OCI-LY3 (cell line): ENCODE measurements at regions not wholly inside any gene's neighbourhood (a gene's known extent, or its start where the extent isn't known, plus 50 kb on each side); places are given as distances from the start of the nearest gene placed in this dataset.

Experiments used
- H2AFZ ChIP-seq: fragments of 200-600, 300-600 bp; shearing (Covaris generic); 2 replicates; pipeline ENCODE4 v1.6.0; 2014; ENCODE audit warnings: antibody characterized with exemption, low read depth, low read length
- H3K27ac ChIP-seq: fragments of 200-600, 300-600 bp; sonication (generic); 2 replicates; pipeline ENCODE4 v1.5.1; 2014; ENCODE audit warnings: mild to moderate bottlenecking, low read length, moderate library complexity, mixed read lengths
- H3K27me3 ChIP-seq: fragments of 200-600, 300-600 bp; sonication (generic); 2 replicates; pipeline ENCODE4 v1.6.1; 2014; ENCODE audit warnings: low read depth, low read length, mixed read lengths
- H3K36me3 ChIP-seq: fragments of 200-600, 300-600 bp; sonication (generic); replicated peaks from 2 replicates; pipeline ENCODE3; 2014; ENCODE audit warnings: low read depth, low read length, mixed read lengths
- H3K4me1 ChIP-seq: fragments of 300-600, 200-600 bp; sonication (generic); 2 replicates; pipeline ENCODE4 v1.6.1; 2014; ENCODE audit warnings: low read length, mixed read lengths
- H3K4me2 ChIP-seq: fragments of 200-600, 300-600 bp; sonication (generic); 2 replicates; pipeline ENCODE4 v1.6.1; 2014; ENCODE audit warnings: low read length, mixed read lengths
- H3K4me3 ChIP-seq: fragments of 300-600, 200-600 bp; sonication (generic); 2 replicates; pipeline ENCODE4 v1.5.1; 2014; ENCODE audit warnings: antibody characterized with exemption, mild to moderate bottlenecking, low read length, moderate library complexity
- H3K79me2 ChIP-seq: fragments of 300-600, 200-600 bp; shearing (Covaris generic); 2 replicates; pipeline ENCODE4 v1.6.1; 2014; ENCODE audit warnings: mild to moderate bottlenecking, low read length, mixed read lengths
- H3K9ac ChIP-seq: fragments of 300-600, 200-600 bp; shearing (Covaris generic); 2 replicates; pipeline ENCODE4 v1.6.0; 2014; ENCODE audit warnings: mild to moderate bottlenecking, low read length, moderate library complexity
- H3K9me3 ChIP-seq: fragments of 200-600, 300-600 bp; shearing (Covaris generic); 2 replicates; pipeline ENCODE4 v1.6.1; 2014; ENCODE audit warnings: low read length, mixed read lengths; ENCODE audit not compliant: insufficient read depth
- H4K20me1 ChIP-seq: fragments of 200-600, 300-600 bp; sonication (generic); 2 replicates; pipeline ENCODE4 v1.6.1; 2016; ENCODE audit warnings: low read length, mixed read lengths; ENCODE audit not compliant: insufficient read depth
- CTCF ChIP-seq: fragments of 200-600, 300-600 bp; sonication (generic); IDR thresholded peaks from 2 replicates; pipeline ENCODE4 v1.5.1; 2014; ENCODE audit warnings: antibody characterized with exemption, low read length, low read depth
- EZH2phosphoT487 ChIP-seq: fragments of 200-600 bp; shearing (Covaris generic); IDR thresholded peaks from 2 replicates; pipeline ENCODE4 v1.6.1; 2018; ENCODE audit warnings: antibody characterized with exemption, mixed run types, low read depth

GRCh38 chr2:217152831-217153230 is 293.0 kb upstream of the TNP1 start:
- H4K20me1 ChIP-seq: no peaks in the 10 kb centered on the region

GRCh38 chr2:217151509-217152206 is 291.8 kb upstream of the TNP1 start:
- Histone ChIP-seq H2AFZ (no peak overlapping the region), H3K9me3 (no peaks in the 10 kb centered on the region), H3K4me3 (no peak overlapping the region), H3K4me2 (no peak overlapping the region), H3K9ac (no peak overlapping the region), H3K36me3 (no peaks in the 10 kb centered on the region), H4K20me1 (no peaks in the 10 kb centered on the region), H3K27ac (no peak overlapping the region), H3K79me2 (no peaks in the 10 kb centered on the region), H3K27me3 (peaks cover 6% of the 10 kb centered on the region; the same call in 1 of the 2 replicates), H3K4me1 (no peaks in the 10 kb centered on the region)
- no peak for TF ChIP-seq EZH2phosphoT487
- TF ChIP-seq CTCF: no peak

More at GRCh38 chr2:217152831-217153230, 293.0 kb upstream of the TNP1 start:
- Histone ChIP-seq H2AFZ (no peak overlapping the region), H3K9me3 (no peaks in the 10 kb centered on the region), H3K9ac (no peak overlapping the region), H3K4me1 (no peaks in the 10 kb centered on the region), H3K79me2 (no peaks in the 10 kb centered on the region), H3K4me3 (no peak overlapping the region), H3K27ac (no peak overlapping the region), H3K27me3 (0 out of 2 replicates have a peak, but pooled peaks cover 5% of the 10 kb centered on the region), H3K36me3 (no peaks in the 10 kb centered on the region), H3K4me2 (no peak overlapping the region)
- TF ChIP-seq EZH2phosphoT487 (no peak), CTCF (no peak)

- H3K36me3 ChIP-seq: no peaks in the 10 kb centered on the region
- no peaks in the 10 kb centered on the region for H3K4me1 ChIP-seq
- no peak overlapping the region for H3K4me2 ChIP-seq
- no peak overlapping the region for H3K9ac ChIP-seq
- no peaks in the 10 kb centered on the region for H3K9me3 ChIP-seq
- no peaks in the 10 kb centered on the region for H3K79me2 ChIP-seq
- H2AFZ ChIP-seq: no peak overlapping the region
- H3K4me3 ChIP-seq: no peak overlapping the region
- TF ChIP-seq EZH2phosphoT487: no peak
- TF ChIP-seq CTCF: no peak
- H3K27ac ChIP-seq: no peak overlapping the region
- peaks cover 8% of the 10 kb centered on the region; the same call in 1 of the 2 replicates for H3K27me3 ChIP-seq
- no peaks in the 10 kb centered on the region for H4K20me1 ChIP-seq
Observed at GRCh38 chr2:217150236-217150635, 290.4 kb upstream of the TNP1 start.

- TF ChIP-seq EZH2phosphoT487 (no peak), CTCF (no peak)
- no peak overlapping the region for H3K27ac ChIP-seq
- H3K36me3 ChIP-seq: no peaks in the 10 kb centered on the region
- H3K4me3 ChIP-seq: no peak overlapping the region
- H3K9ac ChIP-seq: no peak overlapping the region
- H3K79me2 ChIP-seq: no peaks in the 10 kb centered on the region
- no peaks in the 10 kb centered on the region for H3K4me1 ChIP-seq
- H3K9me3 ChIP-seq: no peaks in the 10 kb centered on the region
- H3K4me2 ChIP-seq: no peak overlapping the region
- no peaks in the 10 kb centered on the region for H4K20me1 ChIP-seq
- peaks cover 4% of the 10 kb centered on the region; the same call in 1 of the 2 replicates for H3K27me3 ChIP-seq
- H2AFZ ChIP-seq: no peak overlapping the region
Observed at GRCh38 chr2:217149087-217149660, 289.3 kb upstream of the TNP1 start.
